ENCODE measurements at regions not wholly inside any gene's neighbourhood (a gene's known extent, or its start where the extent isn't known, plus 50 kb on each side); places are given as distances from the start of the nearest gene placed in this dataset.
A peak's percentile ranks its signal among the peaks of the same experiment; 100 is the strongest.
"Not testable (repeated sequence)": the region's sequence is repeated elsewhere in the genome, so short reads cannot be mapped to it uniquely, and the experiment has no call there.

DNA sequence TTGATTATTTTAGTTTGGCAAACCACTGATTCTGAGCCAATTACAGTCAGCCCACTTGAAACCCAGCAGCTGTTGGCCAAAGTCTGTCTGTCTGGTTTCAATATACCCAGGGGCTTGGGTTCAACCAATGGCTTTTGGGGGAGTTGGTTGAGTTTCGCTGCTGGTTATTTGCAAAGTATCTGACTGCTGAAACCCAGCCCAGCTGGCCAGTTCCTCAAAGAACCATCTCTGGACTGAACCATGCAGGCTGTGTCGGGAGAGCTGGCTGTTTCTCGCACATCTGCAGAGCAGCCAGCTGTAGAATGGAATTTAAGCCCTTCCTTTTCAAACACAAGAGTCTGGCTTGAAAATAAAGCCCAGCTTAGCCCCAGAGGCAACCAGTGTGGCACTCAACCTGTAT, 66.0 kb upstream of the PAX7 start:
- DNase-seq (ENCODE audit: insufficient read length) (no peak), FAIRE-seq (no peak)
- no peak for TF ChIP-seq POLR2A (IDR thresholded peaks at IDR 0.05; ENCODE audit: low read depth, low read length)
- TF ChIP-seq TAF1 (IDR thresholded peaks at IDR 0.05; ENCODE audit: borderline replicate concordance, low read depth, low read length) = no peak
- TF ChIP-seq POLR2AphosphoS5 (IDR thresholded peaks at IDR 0.05; ENCODE audit: low read depth, low read length) = no peak

DNA sequence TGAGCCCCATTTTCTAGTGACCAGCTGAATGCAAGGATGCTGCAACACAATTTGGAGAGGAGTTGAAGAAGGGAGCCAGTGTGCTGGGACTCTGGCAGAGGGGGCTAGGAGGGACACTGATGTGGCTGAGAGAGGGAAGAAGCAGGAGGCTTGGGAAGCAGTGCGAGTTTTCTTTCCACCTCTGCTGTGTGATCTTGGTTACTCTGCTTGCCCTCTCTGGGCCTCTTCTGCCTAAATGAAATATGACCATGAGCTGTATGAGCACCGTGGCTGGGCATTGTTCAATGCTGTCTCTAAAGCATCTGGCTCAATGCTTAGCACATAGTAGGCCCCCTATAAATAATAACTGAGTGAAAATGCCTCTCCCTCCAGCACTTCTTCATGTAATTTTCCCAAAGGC, 65.3 kb upstream of the PAX7 start:
- no peak for FAIRE-seq
- no peak for DNase-seq (ENCODE audit: insufficient read length)
- TF ChIP-seq TAF1 (IDR thresholded peaks at IDR 0.05; ENCODE audit: borderline replicate concordance, low read depth, low read length) (no peak), POLR2AphosphoS5 (IDR thresholded peaks at IDR 0.05; ENCODE audit: low read depth, low read length) (no peak), POLR2A (IDR thresholded peaks at IDR 0.05; ENCODE audit: low read depth, low read length) (no peak)

DNA sequence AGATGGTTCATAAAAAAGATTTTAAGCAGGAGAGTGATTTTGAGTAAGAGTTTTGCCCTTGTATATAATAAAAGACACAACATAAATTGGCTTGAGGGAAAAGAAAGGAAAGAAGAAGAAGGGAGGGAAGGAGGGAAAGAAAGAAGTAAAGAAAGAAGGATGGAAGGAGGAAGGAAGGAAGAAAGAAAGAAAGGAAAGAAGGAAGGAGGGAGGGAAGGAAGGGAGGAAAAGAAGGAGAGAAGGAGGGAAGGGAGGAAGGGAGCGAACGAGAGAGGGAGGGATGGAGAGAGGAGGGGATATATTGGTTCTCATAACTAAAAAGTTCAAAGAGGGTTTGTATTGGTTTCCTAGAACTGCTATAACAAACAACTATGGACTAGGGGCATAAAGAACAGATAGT, 62.2 kb upstream of the PAX7 start:
- DNase-seq (ENCODE audit: insufficient read length) (no peak), FAIRE-seq (no peak)
- TF ChIP-seq POLR2A (IDR thresholded peaks at IDR 0.05; ENCODE audit: low read depth, low read length) (no peak), POLR2AphosphoS5 (IDR thresholded peaks at IDR 0.05; ENCODE audit: low read depth, low read length) (no peak), TAF1 (IDR thresholded peaks at IDR 0.05; ENCODE audit: borderline replicate concordance, low read depth, low read length) (no peak)

DNA sequence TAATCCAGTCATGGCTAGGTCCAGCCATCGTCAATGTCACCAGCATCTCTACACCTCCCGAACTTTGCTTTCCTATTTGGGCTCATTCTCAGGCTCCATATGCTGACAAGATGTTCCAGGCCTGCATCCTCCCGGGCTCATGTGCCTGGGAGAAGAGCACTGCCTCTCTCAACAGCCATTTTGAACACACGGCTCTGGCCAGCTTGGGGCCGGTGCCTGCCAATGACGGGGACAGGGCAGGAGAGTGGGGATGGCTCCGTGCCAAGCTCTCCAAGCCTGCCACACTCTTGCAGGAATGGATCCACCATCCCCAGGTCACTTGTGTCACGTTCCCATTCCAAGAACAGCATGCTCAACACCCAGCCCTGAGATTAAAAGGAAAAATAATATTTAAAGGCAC, 61.4 kb upstream of the PAX7 start:
- DNase-seq (ENCODE audit: insufficient read length) = no peak
- TF ChIP-seq POLR2A (IDR thresholded peaks at IDR 0.05; ENCODE audit: low read depth, low read length) = no peak
- no peak for TF ChIP-seq TAF1 (IDR thresholded peaks at IDR 0.05; ENCODE audit: borderline replicate concordance, low read depth, low read length)
- no peak for TF ChIP-seq POLR2AphosphoS5 (IDR thresholded peaks at IDR 0.05; ENCODE audit: low read depth, low read length)
- FAIRE-seq = no peak

DNA sequence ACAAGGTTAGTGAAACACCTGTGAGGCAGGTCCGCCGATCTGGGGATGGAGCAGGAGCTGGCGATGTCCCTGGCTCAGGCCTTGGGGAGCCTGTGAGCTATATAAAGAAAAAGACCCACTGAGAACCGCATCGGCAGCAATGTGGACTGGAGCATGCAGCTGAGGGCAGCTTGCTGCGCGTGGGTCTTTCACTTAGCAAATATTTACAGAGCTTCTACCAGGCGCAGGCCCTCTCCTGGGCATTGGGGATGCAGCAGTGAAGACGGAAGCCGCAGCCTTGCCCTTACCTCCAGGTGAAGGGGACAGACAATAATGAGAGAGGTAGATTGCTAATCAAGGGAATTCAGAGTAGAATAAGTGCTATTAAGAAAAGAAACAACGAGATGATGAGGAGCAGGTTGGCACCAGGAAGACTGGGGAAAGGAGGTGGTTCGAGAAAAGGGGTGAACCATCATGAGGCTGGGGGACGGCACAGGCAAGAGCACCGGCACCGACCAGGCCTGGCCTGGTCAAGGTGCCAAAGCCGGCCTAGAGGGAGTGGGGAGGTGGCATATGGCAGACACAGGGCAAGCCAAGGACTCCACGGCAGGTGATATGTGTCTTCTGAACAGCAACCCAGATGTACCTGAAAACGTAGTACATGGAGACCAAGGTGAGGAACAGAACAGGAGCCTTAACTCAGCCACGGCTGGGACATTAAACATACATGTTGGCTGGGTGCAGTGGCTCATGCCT, 60.7 kb upstream of the PAX7 start:
- no peak for TF ChIP-seq TAF1 (IDR thresholded peaks at IDR 0.05; ENCODE audit: borderline replicate concordance, low read depth, low read length)
- DNase-seq (ENCODE audit: insufficient read length) (no peak), FAIRE-seq (no peak)

DNA sequence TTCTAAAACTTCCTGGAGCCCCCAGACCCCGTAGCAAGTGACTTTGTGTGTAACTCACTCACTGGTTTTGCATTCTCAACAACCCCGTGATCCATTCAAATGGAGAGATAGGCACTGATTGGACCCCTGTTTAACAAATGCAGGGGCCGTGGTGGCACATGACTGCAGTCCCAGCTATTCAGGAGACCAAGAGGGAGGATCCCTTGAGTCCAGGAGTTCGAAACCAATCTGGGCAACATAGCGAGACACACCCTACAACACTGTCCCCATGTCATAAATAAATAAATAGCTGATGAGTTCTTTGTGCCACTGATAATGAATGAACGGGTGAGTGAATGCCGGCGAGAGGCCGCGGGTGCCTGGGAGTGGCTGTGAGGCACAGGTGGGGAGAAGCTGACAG, 59.4 kb upstream of the PAX7 start:
- DNase-seq (ENCODE audit: insufficient read length) (no peak), FAIRE-seq (no peak)
- no peak for TF ChIP-seq POLR2AphosphoS5 (IDR thresholded peaks at IDR 0.05; ENCODE audit: low read depth, low read length)
- no peak for TF ChIP-seq POLR2A (IDR thresholded peaks at IDR 0.05; ENCODE audit: low read depth, low read length)
- no peak for TF ChIP-seq TAF1 (IDR thresholded peaks at IDR 0.05; ENCODE audit: borderline replicate concordance, low read depth, low read length)

DNA sequence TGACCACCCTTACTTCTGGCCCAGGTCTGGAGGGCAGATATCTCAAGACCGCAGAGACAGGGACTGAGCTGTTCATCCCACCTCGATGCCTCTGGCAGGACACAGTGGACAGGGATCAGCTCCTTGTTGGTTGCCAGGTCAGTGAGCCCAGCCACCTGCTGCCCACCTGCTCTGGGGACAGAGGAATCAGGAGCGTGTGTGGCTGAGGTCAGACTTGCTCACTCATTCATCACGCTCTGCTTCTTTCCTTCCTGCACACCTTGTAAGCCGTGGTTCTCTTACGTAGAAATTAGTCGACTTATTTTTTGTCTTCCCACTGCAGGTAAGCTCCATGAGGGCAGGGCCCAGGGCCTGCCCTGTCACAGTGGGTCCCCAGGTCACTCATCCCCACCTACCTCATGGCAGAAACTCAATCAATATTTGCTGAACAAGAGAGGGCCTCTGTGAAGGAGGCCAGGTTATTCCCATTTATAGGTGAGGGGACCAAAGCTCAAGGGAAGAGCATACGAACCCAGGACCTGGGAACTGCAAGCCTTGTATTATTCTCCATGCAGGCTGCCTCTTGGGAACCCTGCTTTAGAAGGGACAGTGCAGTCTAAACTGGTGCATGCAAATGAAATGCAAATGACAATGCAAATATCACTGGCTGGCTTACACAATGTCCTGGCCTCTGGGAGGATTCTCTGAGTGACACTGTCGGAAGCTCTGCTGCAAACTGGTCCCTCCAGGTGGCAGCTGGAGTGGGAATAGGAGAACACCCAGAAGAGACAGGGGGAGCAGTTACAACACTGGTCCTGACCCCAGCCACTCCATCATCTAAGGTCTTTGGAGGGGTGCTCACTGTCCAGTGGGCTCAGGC, 58.4 kb upstream of the PAX7 start:
- FAIRE-seq (no peak), DNase-seq (ENCODE audit: insufficient read length) (no peak)
- TF ChIP-seq POLR2A (IDR thresholded peaks at IDR 0.05; ENCODE audit: low read depth, low read length) = no peak
- TF ChIP-seq TAF1 (IDR thresholded peaks at IDR 0.05; ENCODE audit: borderline replicate concordance, low read depth, low read length) = no peak
- no peak for TF ChIP-seq POLR2AphosphoS5 (IDR thresholded peaks at IDR 0.05; ENCODE audit: low read depth, low read length)

DNA sequence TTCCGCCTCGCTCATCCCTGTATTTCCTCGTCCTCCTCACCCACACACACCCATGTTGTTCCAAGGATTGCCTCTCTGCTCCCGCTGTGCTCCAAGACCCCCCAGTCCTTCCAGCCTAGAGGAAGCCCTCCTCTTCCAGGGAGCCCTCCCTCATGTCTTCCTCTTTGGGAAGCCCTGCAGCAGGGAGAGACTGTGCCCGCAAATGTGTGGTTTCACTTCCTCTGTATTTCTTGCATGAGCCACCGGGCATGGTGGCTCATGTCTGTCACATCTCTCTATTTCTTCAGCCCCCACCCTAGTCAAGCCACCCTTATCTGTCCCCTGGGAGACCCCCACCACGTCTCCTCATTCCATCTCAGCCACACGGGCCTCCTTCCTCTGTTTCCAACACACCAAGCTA, 57.5 kb upstream of the PAX7 start:
- FAIRE-seq (no peak), DNase-seq (ENCODE audit: insufficient read length) (no peak)

DNA sequence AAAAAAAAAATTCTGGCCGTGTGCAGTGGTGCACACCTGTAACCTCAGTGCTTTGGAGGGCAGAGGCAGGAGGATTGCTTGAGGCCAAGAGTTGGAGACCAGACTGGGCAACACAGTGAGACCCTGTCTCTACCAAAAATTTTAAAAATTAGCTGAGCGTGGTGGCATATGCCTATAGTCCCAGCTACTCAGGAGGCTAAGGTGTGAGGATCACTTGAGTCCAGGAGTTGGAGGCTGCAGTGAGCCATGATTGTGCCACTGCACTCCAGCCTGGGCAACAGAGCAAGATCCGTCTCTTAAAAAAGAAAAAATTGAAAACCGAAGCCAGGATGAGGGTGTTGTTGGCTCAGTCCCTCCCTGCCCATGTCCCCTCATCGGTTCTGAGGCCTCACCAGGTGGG, 55.9 kb upstream of the PAX7 start:
- DNase-seq (ENCODE audit: insufficient read length) = no peak
- no peak for FAIRE-seq
- TF ChIP-seq TAF1 (IDR thresholded peaks at IDR 0.05; ENCODE audit: borderline replicate concordance, low read depth, low read length) (no peak), POLR2AphosphoS5 (IDR thresholded peaks at IDR 0.05; ENCODE audit: low read depth, low read length) (no peak), POLR2A (IDR thresholded peaks at IDR 0.05; ENCODE audit: low read depth, low read length) (no peak)

More for the DNA sequence above, 57.5 kb upstream of the PAX7 start:
- TF ChIP-seq TAF1 (IDR thresholded peaks at IDR 0.05; ENCODE audit: borderline replicate concordance, low read depth, low read length) (no peak), POLR2A (IDR thresholded peaks at IDR 0.05; ENCODE audit: low read depth, low read length) (no peak), POLR2AphosphoS5 (IDR thresholded peaks at IDR 0.05; ENCODE audit: low read depth, low read length) (no peak)

DNA sequence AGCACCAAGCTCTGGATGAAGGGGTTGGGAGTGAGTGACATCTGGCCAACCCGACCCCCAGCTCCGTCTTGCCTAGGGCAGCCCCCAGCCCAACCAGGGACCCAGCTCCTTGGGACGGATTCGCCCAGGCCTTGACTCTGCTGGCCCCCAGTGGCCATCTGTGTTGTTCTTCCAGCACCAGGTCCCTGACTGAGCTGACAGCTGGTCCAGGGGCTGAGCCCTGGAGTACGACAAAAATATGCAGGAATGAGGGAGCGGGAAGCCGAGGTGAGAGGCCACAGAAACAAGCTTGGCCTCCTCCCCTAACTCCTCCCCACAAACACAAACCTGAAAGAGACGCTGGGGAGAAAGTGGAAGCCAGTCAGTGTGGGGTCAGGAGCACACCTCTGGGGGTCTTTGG, 55.0 kb upstream of the PAX7 start:
- TF ChIP-seq POLR2A (IDR thresholded peaks at IDR 0.05; ENCODE audit: low read depth, low read length) (no peak), TAF1 (IDR thresholded peaks at IDR 0.05; ENCODE audit: borderline replicate concordance, low read depth, low read length) (no peak), POLR2AphosphoS5 (IDR thresholded peaks at IDR 0.05; ENCODE audit: low read depth, low read length) (no peak)
- peak; percentile 46 for DNase-seq (ENCODE audit: insufficient read length)
- FAIRE-seq = no peak

DNA sequence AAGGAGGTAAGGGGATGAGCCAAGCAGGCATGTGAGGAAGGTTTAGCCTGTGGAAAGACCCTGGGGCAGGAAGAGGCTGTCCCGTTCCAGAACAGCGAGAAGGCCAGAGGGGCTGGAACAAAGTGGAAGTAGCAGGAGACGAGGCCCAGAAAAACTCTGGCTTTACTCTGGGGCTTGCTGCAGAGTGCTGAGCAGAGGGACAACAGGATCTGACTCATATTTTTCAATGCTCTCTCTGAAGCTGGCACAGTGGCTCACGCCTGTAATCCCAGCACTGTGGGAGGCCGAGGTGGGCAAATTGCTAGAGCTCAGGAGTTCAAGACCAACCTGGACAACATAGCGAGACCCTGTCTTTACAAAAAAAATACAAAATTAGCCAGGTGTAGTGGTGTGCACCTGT, 52.4 kb upstream of the PAX7 start:
- FAIRE-seq (no peak), DNase-seq (ENCODE audit: insufficient read length) (no peak)
- TF ChIP-seq POLR2AphosphoS5 (IDR thresholded peaks at IDR 0.05; ENCODE audit: low read depth, low read length) (no peak), TAF1 (IDR thresholded peaks at IDR 0.05; ENCODE audit: borderline replicate concordance, low read depth, low read length) (no peak), POLR2A (IDR thresholded peaks at IDR 0.05; ENCODE audit: low read depth, low read length) (no peak)

DNA sequence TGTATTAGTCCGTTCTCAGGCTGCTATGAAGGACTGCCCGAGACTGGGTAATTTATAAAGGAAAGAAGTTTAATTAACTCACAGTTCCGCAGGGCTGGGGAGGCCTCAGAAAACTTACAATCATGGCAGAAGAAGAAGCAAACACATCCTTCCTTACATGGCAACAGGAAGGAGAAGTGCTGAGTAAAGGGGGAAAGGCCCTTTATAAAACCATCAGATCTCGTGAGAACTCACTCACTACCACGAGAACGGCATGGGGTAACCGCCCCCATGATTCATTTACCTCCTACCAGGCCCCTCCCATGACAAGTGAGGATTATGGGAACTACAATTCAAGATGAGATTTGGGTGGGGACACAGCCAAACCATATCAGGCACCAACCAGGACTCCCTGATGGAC, 51.4 kb upstream of the PAX7 start:
- not testable (repeated sequence) for FAIRE-seq; DNase-seq (ENCODE audit: insufficient read length)
